PC-3 (cell line): ENCODE measurements at regions not wholly inside any gene's neighbourhood (a gene's known extent, or its start where the extent isn't known, plus 50 kb on each side); places are given as distances from the start of the nearest gene placed in this dataset.

ENCODE experiments used
- EZH2 ChIP-seq: fragments of 300-600 bp; sonication (generic); IDR thresholded peaks from one replicate; pipeline ENCODE4 v1.6.1; 2017; ENCODE audit warnings: antibody characterized with exemption, mild to moderate bottlenecking, low read length; ENCODE audit not compliant: unreplicated experiment
- EZH2phosphoT487 ChIP-seq: fragments of 300-600 bp; sonication (generic); IDR thresholded peaks from 2 replicates; pipeline ENCODE4 v1.6.1; 2018; ENCODE audit warnings: mild to moderate bottlenecking, antibody characterized with exemption, low read length, borderline replicate concordance
- TF ChIP-seq, protein P1 (sequence below): fragments of 300-600 bp; sonication (generic); conservative IDR thresholded peaks from 2 replicates; pipeline ENCODE4 v1.5.1; 2017; ENCODE audit warnings: antibody characterized with exemption, low read depth, mild to moderate bottlenecking, low read length

DNA sequence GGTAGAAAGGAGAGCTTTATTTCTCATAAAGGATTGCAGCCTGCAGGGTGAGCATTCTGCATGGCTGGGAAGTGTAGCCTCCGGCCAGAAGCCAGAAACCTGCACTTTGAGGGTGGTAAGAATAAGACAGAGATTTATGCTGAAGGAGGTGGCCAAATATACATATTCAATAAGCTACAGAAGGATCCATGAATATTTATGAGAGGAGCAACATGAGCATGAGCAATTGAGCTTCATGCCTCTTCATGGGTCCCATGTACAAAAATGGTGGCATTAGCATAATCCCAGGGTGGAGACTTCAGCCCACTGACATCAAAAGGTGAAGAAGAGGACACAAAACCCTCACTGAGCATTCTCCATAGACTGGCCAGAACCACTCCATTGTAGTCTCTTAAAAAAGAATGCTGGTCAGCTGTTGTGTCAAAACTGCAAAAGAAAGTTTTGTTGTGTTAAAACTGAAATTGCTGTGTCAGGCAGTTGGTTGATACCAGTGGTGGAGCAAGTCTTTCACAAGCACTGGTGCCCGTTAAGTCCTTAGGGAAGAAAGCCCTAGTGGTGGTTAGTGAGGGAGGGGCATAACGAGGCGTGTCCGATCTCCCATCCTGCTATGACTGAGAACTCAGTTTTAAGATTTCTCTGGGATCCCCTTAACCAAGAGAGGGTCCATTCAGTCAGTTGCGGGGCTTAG is 160.8 kb upstream of the MAP1B start:
- TF ChIP-seq EZH2 (no peak), EZH2phosphoT487 (no peak)
- TF ChIP-seq, protein P1, sequence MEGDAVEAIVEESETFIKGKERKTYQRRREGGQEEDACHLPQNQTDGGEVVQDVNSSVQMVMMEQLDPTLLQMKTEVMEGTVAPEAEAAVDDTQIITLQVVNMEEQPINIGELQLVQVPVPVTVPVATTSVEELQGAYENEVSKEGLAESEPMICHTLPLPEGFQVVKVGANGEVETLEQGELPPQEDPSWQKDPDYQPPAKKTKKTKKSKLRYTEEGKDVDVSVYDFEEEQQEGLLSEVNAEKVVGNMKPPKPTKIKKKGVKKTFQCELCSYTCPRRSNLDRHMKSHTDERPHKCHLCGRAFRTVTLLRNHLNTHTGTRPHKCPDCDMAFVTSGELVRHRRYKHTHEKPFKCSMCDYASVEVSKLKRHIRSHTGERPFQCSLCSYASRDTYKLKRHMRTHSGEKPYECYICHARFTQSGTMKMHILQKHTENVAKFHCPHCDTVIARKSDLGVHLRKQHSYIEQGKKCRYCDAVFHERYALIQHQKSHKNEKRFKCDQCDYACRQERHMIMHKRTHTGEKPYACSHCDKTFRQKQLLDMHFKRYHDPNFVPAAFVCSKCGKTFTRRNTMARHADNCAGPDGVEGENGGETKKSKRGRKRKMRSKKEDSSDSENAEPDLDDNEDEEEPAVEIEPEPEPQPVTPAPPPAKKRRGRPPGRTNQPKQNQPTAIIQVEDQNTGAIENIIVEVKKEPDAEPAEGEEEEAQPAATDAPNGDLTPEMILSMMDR: no peak
